Neural progenitor cell (in vitro differentiated cells): ENCODE measurements at regions not wholly inside any gene's neighbourhood (a gene's known extent, or its start where the extent isn't known, plus 50 kb on each side); places are given as distances from the start of the nearest gene placed in this dataset.

Experiments used
- CTCF ChIP-seq: fragments of 200-600 bp; sonication (generic); IDR thresholded peaks from 2 replicates; pipeline ENCODE4 v1.5.1; 2017; ENCODE audit warnings: antibody characterized with exemption, mild to moderate bottlenecking
- EZH2 ChIP-seq: fragments of 200-600 bp; sonication (generic); IDR thresholded peaks from 2 replicates; pipeline ENCODE4 v1.6.1; 2017; ENCODE audit warnings: antibody characterized with exemption, mild to moderate bottlenecking, moderate library complexity
- EZH2phosphoT487 ChIP-seq: fragments of 200-600 bp; sonication (generic); IDR thresholded peaks from 2 replicates; pipeline ENCODE4 v1.6.1; 2017; ENCODE audit warnings: antibody characterized with exemption

GRCh38 chr11:19595840-19596751 lies 116.5 kb upstream of the NAV2 start:
- no peak for TF ChIP-seq CTCF
- TF ChIP-seq EZH2: no peak
- TF ChIP-seq EZH2phosphoT487: no peak
